ENCODE measurements at regions not wholly inside any gene's neighbourhood (a gene's known extent, or its start where the extent isn't known, plus 50 kb on each side); places are given as distances from the start of the nearest gene placed in this dataset.

DNA sequence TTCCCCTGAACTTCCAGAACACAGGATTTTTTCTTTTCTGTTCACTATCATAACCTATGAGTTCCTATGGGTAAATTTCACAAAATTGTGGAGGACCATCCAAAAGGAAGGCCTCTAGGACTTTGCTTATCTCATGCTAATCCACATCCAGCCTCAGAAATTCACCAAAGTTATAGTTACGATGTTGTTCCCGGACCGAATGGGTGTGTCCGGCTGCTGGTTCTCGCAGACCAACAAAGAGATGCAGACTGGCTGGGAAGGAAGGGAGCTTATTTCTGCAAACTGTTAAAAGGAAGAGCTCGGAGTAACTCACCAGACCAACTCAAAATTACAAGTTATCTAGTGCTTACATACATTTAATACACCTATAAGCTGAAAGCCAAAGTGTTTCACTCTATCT lies 882.9 kb upstream of the SPRY2 start:
- no peak overlapping the region for H3K4me3 ChIP-seq (replicated peaks; ENCODE audit: low read depth, low read length)
- no peak for DNase-seq (ENCODE audit: extremely low read depth, low read depth)
- TF ChIP-seq, protein P1, sequence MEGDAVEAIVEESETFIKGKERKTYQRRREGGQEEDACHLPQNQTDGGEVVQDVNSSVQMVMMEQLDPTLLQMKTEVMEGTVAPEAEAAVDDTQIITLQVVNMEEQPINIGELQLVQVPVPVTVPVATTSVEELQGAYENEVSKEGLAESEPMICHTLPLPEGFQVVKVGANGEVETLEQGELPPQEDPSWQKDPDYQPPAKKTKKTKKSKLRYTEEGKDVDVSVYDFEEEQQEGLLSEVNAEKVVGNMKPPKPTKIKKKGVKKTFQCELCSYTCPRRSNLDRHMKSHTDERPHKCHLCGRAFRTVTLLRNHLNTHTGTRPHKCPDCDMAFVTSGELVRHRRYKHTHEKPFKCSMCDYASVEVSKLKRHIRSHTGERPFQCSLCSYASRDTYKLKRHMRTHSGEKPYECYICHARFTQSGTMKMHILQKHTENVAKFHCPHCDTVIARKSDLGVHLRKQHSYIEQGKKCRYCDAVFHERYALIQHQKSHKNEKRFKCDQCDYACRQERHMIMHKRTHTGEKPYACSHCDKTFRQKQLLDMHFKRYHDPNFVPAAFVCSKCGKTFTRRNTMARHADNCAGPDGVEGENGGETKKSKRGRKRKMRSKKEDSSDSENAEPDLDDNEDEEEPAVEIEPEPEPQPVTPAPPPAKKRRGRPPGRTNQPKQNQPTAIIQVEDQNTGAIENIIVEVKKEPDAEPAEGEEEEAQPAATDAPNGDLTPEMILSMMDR (IDR thresholded peaks at IDR 0.05; ENCODE audit: low read depth, low read length, missing control alignments) = no peak

DNA sequence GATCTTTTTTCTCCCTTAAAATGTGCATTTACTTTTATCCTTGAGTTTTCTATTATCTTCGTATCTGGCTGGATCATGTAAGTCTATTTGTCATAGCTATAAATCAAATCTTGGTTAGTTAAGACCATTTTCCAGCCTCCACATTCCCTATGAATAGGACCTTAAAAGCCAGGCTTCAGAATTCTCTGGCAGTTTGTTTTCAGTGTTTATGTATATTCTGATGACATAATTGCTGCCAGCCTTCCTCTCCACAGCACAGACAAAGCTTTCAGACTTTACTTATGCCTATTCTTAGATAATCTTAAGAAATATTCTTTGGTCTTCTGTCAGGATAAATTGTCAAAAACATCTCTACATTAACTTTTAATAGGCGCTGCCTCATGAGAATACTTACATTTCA lies 870.8 kb upstream of the SPRY2 start:
- no peak overlapping the region for H3K4me3 ChIP-seq (replicated peaks; ENCODE audit: low read depth, low read length)
- TF ChIP-seq, protein P1 (IDR thresholded peaks at IDR 0.05; ENCODE audit: low read depth, low read length, missing control alignments) = no peak
- DNase-seq (ENCODE audit: extremely low read depth, low read depth) = no peak

DNA sequence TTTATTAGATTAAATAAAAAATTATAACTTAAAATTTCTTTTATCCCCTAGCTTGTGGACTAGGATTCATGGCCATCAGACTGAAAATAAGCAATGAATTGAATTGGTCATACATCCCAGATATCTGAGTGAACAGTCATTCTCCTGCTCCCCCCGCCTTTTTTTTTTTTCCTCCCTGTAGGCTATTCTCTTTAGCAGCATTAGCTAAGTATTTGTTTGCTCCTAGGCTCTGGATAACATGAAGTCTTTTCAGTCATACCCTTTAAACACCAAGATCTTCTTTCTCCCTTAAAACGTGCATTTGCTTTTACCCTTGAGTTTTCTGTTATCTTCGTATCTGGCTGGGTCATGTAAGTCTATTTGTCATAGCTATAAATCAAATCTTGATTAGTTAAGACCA lies 866.7 kb upstream of the SPRY2 start:
- H3K4me3 ChIP-seq (replicated peaks; ENCODE audit: low read depth, low read length) = no peak overlapping the region
- TF ChIP-seq, protein P1 (IDR thresholded peaks at IDR 0.05; ENCODE audit: low read depth, low read length, missing control alignments) = no peak
- no peak for DNase-seq (ENCODE audit: extremely low read depth, low read depth)

DNA sequence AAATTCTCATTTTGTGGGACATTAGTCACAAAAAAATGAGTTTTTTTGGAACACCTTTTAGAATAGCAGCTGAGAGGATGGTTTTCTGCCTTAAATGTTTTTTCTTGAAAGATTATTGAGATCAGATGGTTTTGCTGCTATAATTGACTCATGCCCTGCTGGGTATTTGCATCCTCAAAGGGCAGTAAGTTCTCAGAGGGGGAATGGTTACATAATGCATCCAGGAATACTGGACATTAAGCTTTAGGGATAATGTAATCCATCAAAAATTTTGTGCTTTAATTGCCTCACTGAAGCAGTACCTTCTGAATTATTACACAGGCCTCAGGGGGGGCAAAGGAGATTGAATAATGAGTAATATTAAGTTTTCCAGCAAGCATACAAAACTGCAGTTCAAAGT lies 866.3 kb upstream of the SPRY2 start:
- no peak overlapping the region for H3K4me3 ChIP-seq (replicated peaks; ENCODE audit: low read depth, low read length)
- TF ChIP-seq, protein P1 (IDR thresholded peaks at IDR 0.05; ENCODE audit: low read depth, low read length, missing control alignments) = no peak
- no peak for DNase-seq (ENCODE audit: extremely low read depth, low read depth)

DNA sequence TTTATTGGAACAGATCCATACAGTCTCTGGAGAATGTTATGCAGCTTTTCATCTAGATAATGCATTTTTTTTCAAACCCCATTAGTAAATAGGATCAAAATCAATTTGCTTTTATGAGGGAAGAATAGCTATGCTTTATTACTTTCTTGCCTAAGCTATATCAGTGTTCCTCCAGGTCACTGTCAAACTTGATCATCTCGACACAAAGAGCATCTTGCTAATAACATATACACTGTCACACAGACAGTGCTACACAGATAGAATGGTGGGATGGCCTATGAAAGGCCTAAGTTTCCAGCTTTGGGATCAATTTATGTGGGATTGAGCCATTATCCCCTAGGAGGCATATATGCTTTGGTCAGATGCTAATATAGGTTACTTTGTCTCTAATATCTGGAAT lies 862.9 kb upstream of the SPRY2 start:
- TF ChIP-seq, protein P1 (IDR thresholded peaks at IDR 0.05; ENCODE audit: low read depth, low read length, missing control alignments) = no peak
- no peak overlapping the region for H3K4me3 ChIP-seq (replicated peaks; ENCODE audit: low read depth, low read length)
- DNase-seq (ENCODE audit: extremely low read depth, low read depth) = no peak

DNA sequence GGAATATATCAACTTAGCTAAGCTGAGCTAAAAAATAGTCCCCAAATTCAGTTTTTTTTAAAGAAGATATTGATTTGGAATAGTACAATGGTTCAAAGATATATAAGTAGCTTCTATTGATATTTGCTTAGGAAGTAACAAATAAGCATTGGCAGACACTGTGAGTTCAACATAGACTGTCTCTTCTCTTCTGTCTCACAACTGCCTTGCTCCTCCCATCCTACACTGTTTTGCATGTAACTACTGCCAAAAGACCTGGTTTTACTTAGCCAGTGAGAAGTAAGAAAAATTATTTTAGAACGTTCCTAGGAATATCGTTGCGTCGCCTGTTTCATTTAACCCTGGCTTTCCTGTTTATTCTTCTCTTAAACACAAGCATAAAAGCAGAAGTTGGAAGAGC lies 859.0 kb upstream of the SPRY2 start:
- no peak overlapping the region for H3K4me3 ChIP-seq (replicated peaks; ENCODE audit: low read depth, low read length)
- DNase-seq (ENCODE audit: extremely low read depth, low read depth) = no peak
- TF ChIP-seq, protein P1 (IDR thresholded peaks at IDR 0.05; ENCODE audit: low read depth, low read length, missing control alignments) = no peak

DNA sequence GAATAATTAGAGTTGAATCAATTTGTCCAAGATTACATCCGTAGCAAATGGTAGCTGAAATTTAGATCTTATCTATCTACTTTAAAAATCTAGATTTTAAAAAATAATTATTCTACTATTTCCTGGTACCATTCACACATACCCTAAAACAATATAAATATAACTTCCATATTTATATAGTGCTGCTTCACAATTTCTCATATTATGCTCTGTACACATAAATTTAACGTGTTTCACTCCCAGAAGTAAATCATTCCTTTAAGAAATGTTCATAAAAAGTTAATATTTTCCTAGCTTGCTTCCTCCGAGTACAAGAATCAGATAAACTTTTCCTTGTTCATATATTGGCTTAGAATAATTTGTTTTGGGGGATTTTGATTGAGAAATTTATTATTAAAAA lies 857.0 kb upstream of the SPRY2 start:
- H3K4me3 ChIP-seq (replicated peaks; ENCODE audit: low read depth, low read length) = no peak overlapping the region
- DNase-seq (ENCODE audit: extremely low read depth, low read depth) = no peak
- TF ChIP-seq, protein P1 (IDR thresholded peaks at IDR 0.05; ENCODE audit: low read depth, low read length, missing control alignments) = no peak
